Motor neuron (in vitro differentiated cells): ENCODE measurements at regions not wholly inside any gene's neighbourhood (a gene's known extent, or its start where the extent isn't known, plus 50 kb on each side); places are given as distances from the start of the nearest gene placed in this dataset.

ENCODE experiments used
- ATAC-seq, 8 experiments: fragments of 200-7000 bp; cut with Tn5 transposase; replicated peaks in 6 of 8; 2 replicates each; pipeline ENCODE4 v1.8.0; 2021; ENCODE audit warnings: mild to moderate bottlenecking in 8 of 8, moderate library complexity in 8 of 8
- H3K27ac ChIP-seq, 2 donors: fragments of 250-450 bp; sonication (Bioruptor Pico); 2 replicates each; pipeline ENCODE4 v1.9.0; 2021; ENCODE audit warnings: antibody characterized with exemption in 2 of 2, mild to moderate bottlenecking in 2 of 2, moderate library complexity in 1 of 2
- H3K4me1 ChIP-seq, 2 donors: fragments of 250-450 bp; sonication (Bioruptor Pico); replicated peaks in 1 of 2; 2 replicates each; pipeline ENCODE4 v1.6.1; 2021; ENCODE audit warnings: antibody characterized with exemption in 2 of 2, mild to moderate bottlenecking in 2 of 2, moderate library complexity in 1 of 2
- H3K4me3 ChIP-seq, 5 donors: fragments of 250-450 bp; sonication (Bioruptor Pico); 2 replicates each; pipeline ENCODE4 v1.9.0; 2021; ENCODE audit warnings: antibody characterized with exemption in 5 of 5, mild to moderate bottlenecking in 5 of 5, moderate library complexity in 4 of 5
- WGBS, 10 experiments: fragments of 450-650 bp; shearing (Covaris generic); methylation state at CpG; one replicate each; pipeline ENCODE4 v1.0.0; 2022; 5-methylcytosine and 5-hydroxymethylcytosine counted together
- in situ Hi-C, 9 experiments: fragments of 400-800 bp; cut with MboI; loops; one replicate each; pipeline ENCODE4 v1.15.0; 2021; ENCODE audit warnings: low sequenced_read_pairs in 9 of 9, low pct_unique_long_range_greater_than_20kb in 2 of 9; ENCODE audit not compliant: unreplicated experiment in 9 of 9

GRCh38 chr4:22970665-22971064 lies 277.9 kb downstream of the GBA3 start:
- no peak for ATAC-seq
- peaks cover 0 to 9% of the 10 kb centered on the region in 2 donors for H3K4me1 ChIP-seq
- no peak overlapping the region for H3K27ac ChIP-seq
- in situ Hi-C loops: no loop called here
- WGBS, 10 experiments: 20 to 100% (median 29%) methylated on average over 1 of the region's 1 CpG; no CpG with 5 or more reads in 3 of the 10 experiments
- H3K4me3 ChIP-seq: no peak overlapping the region

- Histone ChIP-seq H3K27ac (no peak overlapping the region), H3K4me3 (no peak overlapping the region), H3K4me1 (peaks cover 0 to 9% of the 10 kb centered on the region in 2 donors)
- WGBS, 10 experiments: 3 to 100% (median 50%) methylated on average over 1 to 4 of the region's 4 CpGs
- peak in 3 of 8 experiments; percentile 16 to 41 (median 32) for ATAC-seq
- in situ Hi-C loops: no loop called here
These were observed 276.7 kb downstream of the GBA3 start for GRCh38 chr4:22969287-22969896.

- Histone ChIP-seq H3K4me3 (no peak overlapping the region), H3K4me1 (no peaks in the 10 kb centered on the region), H3K27ac (no peak overlapping the region)
- in situ Hi-C loops: no loop called here
- WGBS, 10 experiments: 0 to 56% (median 31%) methylated on average over 2 to 4 of the region's 4 CpGs
- ATAC-seq: peak in 2 of 8 experiments; percentile 50 to 53
These were observed 269.6 kb downstream of the GBA3 start for GRCh38 chr4:22962295-22962694.

GRCh38 chr4:22959483-22959882 lies 266.7 kb downstream of the GBA3 start:
- H3K4me1 ChIP-seq: no peaks in the 10 kb centered on the region
- H3K4me3 ChIP-seq: no peak overlapping the region
- WGBS, 10 experiments: 33 to 90% (median 79%) methylated on average over 1 to 3 of the region's 3 CpGs
- no peak for ATAC-seq
- in situ Hi-C loops: no loop called here
- H3K27ac ChIP-seq: no peak overlapping the region

GRCh38 chr4:22957774-22958309 lies 265.1 kb downstream of the GBA3 start:
- 0 to 100% (median 69%) methylated on average over 1 of the region's 1 CpG; no CpG with 5 or more reads in 4 of the 10 experiments for WGBS, 10 experiments
- no peak overlapping the region for H3K4me3 ChIP-seq
- no peak overlapping the region for H3K27ac ChIP-seq
- no peaks in the 10 kb centered on the region for H3K4me1 ChIP-seq
- no peak for ATAC-seq
- in situ Hi-C loops: no loop called here

- Histone ChIP-seq H3K4me1 (peaks cover 0 to 3% of the 10 kb centered on the region in 2 donors), H3K4me3 (no peak overlapping the region), H3K27ac (no peak overlapping the region)
- 7 to 100% (median 78%) methylated on average over 1 to 6 of the region's 6 CpGs for WGBS, 10 experiments
- in situ Hi-C loops: no loop called here
- peak in 1 of 8 experiments; percentile 42 for ATAC-seq
These were observed 256.6 kb downstream of the GBA3 start for GRCh38 chr4:22949161-22949855.

- in situ Hi-C loops: no loop called here
- ATAC-seq: no peak
- WGBS, 10 experiments: 27 to 100% (median 87%) methylated on average over 1 to 5 of the region's 5 CpGs
- peaks cover 0 to 3% of the 10 kb centered on the region in 2 donors for H3K4me1 ChIP-seq
- H3K4me3 ChIP-seq: no peak overlapping the region
- no peak overlapping the region for H3K27ac ChIP-seq
These were observed 255.1 kb downstream of the GBA3 start for GRCh38 chr4:22947851-22948250.

GRCh38 chr4:22942920-22943559 lies 250.3 kb downstream of the GBA3 start:
- H3K4me1 ChIP-seq: peaks cover 3 to 10% of the 10 kb centered on the region in 2 donors
- WGBS, 10 experiments: 50 to 92% (median 62%) methylated on average over 2 to 6 of the region's 6 CpGs
- ATAC-seq: no peak

GRCh38 chr4:22941688-22942375 lies 249.1 kb downstream of the GBA3 start:
- WGBS, 10 experiments: 33 to 100% (median 87%) methylated on average over 1 to 5 of the region's 5 CpGs; no CpG with 5 or more reads in 2 of the 10 experiments
- Histone ChIP-seq H3K4me3 (no peak overlapping the region), H3K4me1 (peaks cover 2 to 10% of the 10 kb centered on the region in 2 donors), H3K27ac (no peak overlapping the region)
- no peak for ATAC-seq
- in situ Hi-C loops: no loop called here

More at GRCh38 chr4:22942920-22943559, 250.3 kb downstream of the GBA3 start:
- in situ Hi-C loops: no loop called here
- H3K4me3 ChIP-seq: no peak overlapping the region
- no peak overlapping the region for H3K27ac ChIP-seq

- H3K4me1 ChIP-seq: no peaks in the 10 kb centered on the region
- no peak overlapping the region for H3K4me3 ChIP-seq
- no peak for ATAC-seq
- 0 to 100% (median 70%) methylated on average over 1 to 2 of the region's 2 CpGs; no CpG with 5 or more reads in 2 of the 10 experiments for WGBS, 10 experiments
- no peak overlapping the region for H3K27ac ChIP-seq
- in situ Hi-C loops: no loop called here
These were observed 239.6 kb downstream of the GBA3 start for GRCh38 chr4:22932326-22932725.

- 40 to 100% (median 94%) methylated on average over 1 to 2 of the region's 2 CpGs; no CpG with 5 or more reads in 7 of the 10 experiments for WGBS, 10 experiments
- H3K4me1 ChIP-seq: no peaks in the 10 kb centered on the region
- ATAC-seq: no peak
- no peak overlapping the region for H3K4me3 ChIP-seq
- no peak overlapping the region for H3K27ac ChIP-seq
- in situ Hi-C loops: no loop called here
These were observed 229.7 kb downstream of the GBA3 start for GRCh38 chr4:22922426-22922825.

- WGBS, 10 experiments: 8 to 100% (median 79%) methylated on average over 1 to 5 of the region's 5 CpGs; no CpG with 5 or more reads in 1 of the 10 experiments
- no peak for ATAC-seq
- no peak overlapping the region for H3K27ac ChIP-seq
- no peaks in the 10 kb centered on the region for H3K4me1 ChIP-seq
- in situ Hi-C loops: no loop called here
- H3K4me3 ChIP-seq: no peak overlapping the region
These were observed 229.2 kb downstream of the GBA3 start for GRCh38 chr4:22921936-22922335.

- Histone ChIP-seq H3K27ac (no peak overlapping the region), H3K4me3 (no peak overlapping the region), H3K4me1 (no peaks in the 10 kb centered on the region)
- in situ Hi-C loops: no loop called here
- no peak for ATAC-seq
These were observed 218.5 kb downstream of the GBA3 start for GRCh38 chr4:22911285-22911684.
